NT2/D1 (cell line): ENCODE measurements at regions not wholly inside any gene's neighbourhood (a gene's known extent, or its start where the extent isn't known, plus 50 kb on each side); places are given as distances from the start of the nearest gene placed in this dataset.

Source experiments
- YY1 ChIP-seq: IDR thresholded peaks from 2 replicates; pipeline ENCODE4 v1.6.1; 2011; ENCODE audit not compliant: insufficient read length, insufficient read depth
- ZNF274 ChIP-seq: IDR thresholded peaks from 2 replicates; pipeline ENCODE4 v1.6.1; 2011; ENCODE audit warnings: mild to moderate bottlenecking, low read depth, low read length

DNA sequence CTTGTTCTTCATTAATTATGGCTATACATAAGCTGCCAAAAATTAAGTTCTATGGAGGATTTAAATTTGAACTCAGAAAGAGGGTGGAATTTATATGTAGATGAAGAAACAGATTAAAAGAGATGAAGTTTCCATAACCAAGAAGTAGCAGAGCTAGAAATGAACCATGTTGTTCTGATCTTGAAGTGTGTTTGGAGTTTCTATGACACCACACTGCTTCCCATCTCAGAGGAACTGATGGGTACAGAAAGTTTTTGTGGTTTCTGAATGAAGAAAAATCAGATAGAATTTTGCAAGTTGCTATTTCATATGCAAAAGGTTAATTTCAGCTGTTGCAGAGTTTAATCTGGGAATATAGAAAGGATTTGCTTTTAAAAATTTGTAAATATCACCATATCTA lies 710.3 kb downstream of the PDCD6IP start:
- TF ChIP-seq YY1: no peak
- TF ChIP-seq ZNF274: no peak
